Spleen (tissue), 7 donors: ENCODE measurements at regions not wholly inside any gene's neighbourhood (a gene's known extent, or its start where the extent isn't known, plus 50 kb on each side); places are given as distances from the start of the nearest gene placed in this dataset.

Experiments used
- CTCF ChIP-seq, 11 experiments: fragments of 200-600 bp in 7 of 11; fragments of 450-650 bp in 4 of 11; sonication (generic) in 4 of 11; IDR thresholded peaks in 8 of 11; conservative IDR thresholded peaks in 3 of 11; 1 replicate in 7 of 11; 2 replicates in 4 of 11; pipeline versions ENCODE4 v1.4.0 to v1.8.0; 2016 to 2021; ENCODE audit warnings: antibody characterized with exemption in 11 of 11, inconsistent platforms in 4 of 11, mild to moderate bottlenecking in 1 of 11
- POLR2A ChIP-seq, 3 donors: fragments of 450-650 bp; IDR thresholded peaks; one replicate each; pipeline ENCODE4 v1.5.1; 2017; ENCODE audit warnings: antibody characterized with exemption in 3 of 3, mild to moderate bottlenecking in 1 of 3
- POLR2AphosphoS5 ChIP-seq, 3 donors: sonication (generic); formaldehyde crosslinking; IDR thresholded peaks; one replicate each; pipeline ENCODE4 v1.5.1; 2017; ENCODE audit warnings: antibody characterized with exemption in 3 of 3
- donor health status: DM: no; HTN: no; CAD: no; lungs with moderate emphysema.
- donor health status: DM: no; HTN: no; CAD: no.
- donor health status: DM: no; HTN: no; CAD: no.

- TF ChIP-seq POLR2A (IDR thresholded peaks at IDR 0.05) (no peak), CTCF (IDR thresholded peaks at IDR 0.05 in 8 of 11, conservative IDR thresholded peaks at IDR 0.05 in 3 of 11) (no peak), POLR2AphosphoS5 (IDR thresholded peaks at IDR 0.05) (no peak)
Measured at GRCh38 chr2:765369-765768, 88.2 kb upstream of the TMEM18 start.
